Panc1 (cell line): ENCODE measurements at regions not wholly inside any gene's neighbourhood (a gene's known extent, or its start where the extent isn't known, plus 50 kb on each side); places are given as distances from the start of the nearest gene placed in this dataset.

Experiments
- ATAC-seq: fragments of 200-7000 bp; cut with Tn5 transposase; 2 replicates; pipeline ENCODE4 v1.9.1; 2020; ENCODE audit warnings: mild to moderate bottlenecking, moderate library complexity
- BruUV-seq: library from RNA; stranded (reverse); fragments of 400-500 nt; replicated peaks from 2 replicates; lab custom pipeline; 2021; lab: Mats Ljungman, UMichigan
- CTCF ChIA-PET: fragments of 300-600 bp; sonication (Branson Sonifier 250); formaldehyde crosslinking; loops from one replicate; lab custom pipeline; 2022; ENCODE audit warnings: antibody characterized with exemption; lab: Charles Lee
- POLR2A ChIA-PET: fragments of 300-600 bp; sonication (Branson Sonifier 250); formaldehyde crosslinking; loops from one replicate; lab custom pipeline; 2022; ENCODE audit warnings: antibody characterized with exemption; lab: Charles Lee
- DNase-seq: peaks from one replicate; pipeline ENCODE4 v3.0.0-alpha.2; 2010; ENCODE audit warnings: low read depth, low spot score
- H3K27ac ChIP-seq: 2 replicates; pipeline ENCODE4 v1.5.1; 2011; ENCODE audit warnings: mild to moderate bottlenecking, low read length, inconsistent platforms
- H3K27me3 ChIP-seq: fragments of 200-500 bp; sonication (Bioruptor generic); 2 replicates; pipeline ENCODE4 v1.6.0; 2014; ENCODE audit warnings: low read length, inconsistent platforms; ENCODE audit not compliant: control insufficient read depth, insufficient read depth
- H3K36me3 ChIP-seq: fragments of 200-500 bp; sonication (Bioruptor generic); 2 replicates; pipeline ENCODE4 v1.5.1; 2014; ENCODE audit warnings: inconsistent platforms, mild to moderate bottlenecking, low read length, moderate library complexity; ENCODE audit not compliant: control insufficient read depth, insufficient read depth
- H3K4me1 ChIP-seq: 2 replicates; pipeline ENCODE4 v1.5.1; 2011; ENCODE audit warnings: inconsistent platforms, mild to moderate bottlenecking, low read length, moderate library complexity; ENCODE audit not compliant: control insufficient read depth, insufficient read depth
- H3K4me3 ChIP-seq, 2 experiments: 2 replicates each; pipeline ENCODE4 v1.5.1; 2011 to 2012; ENCODE audit warnings: low read depth in 2 of 2, low read length in 2 of 2, mild to moderate bottlenecking in 2 of 2, inconsistent platforms in 1 of 2, moderate library complexity in 1 of 2
- H3K9me3 ChIP-seq: fragments of 200-500 bp; sonication (Bioruptor generic); 2 replicates; pipeline ENCODE4 v1.5.1; 2014; ENCODE audit warnings: low read depth, mild to moderate bottlenecking, inconsistent platforms, low read length, moderate library complexity; ENCODE audit not compliant: control insufficient read depth, insufficient read depth
- POLR2AphosphoS5 ChIP-seq: IDR thresholded peaks from 2 replicates; pipeline ENCODE4 v1.6.1; 2012; ENCODE audit warnings: mild to moderate bottlenecking, low read depth, low read length, moderate library complexity
- SIN3A ChIP-seq: IDR thresholded peaks from 2 replicates; pipeline ENCODE4 v1.6.1; 2012; ENCODE audit warnings: low read depth, mild to moderate bottlenecking, low read length, moderate library complexity, borderline replicate concordance; ENCODE audit not compliant: insufficient read depth
- TCF7L2 ChIP-seq: IDR thresholded peaks from 2 replicates; pipeline ENCODE4 v1.6.1; 2011; ENCODE audit warnings: mild to moderate bottlenecking, low read depth, low read length, inconsistent platforms
- in situ Hi-C: cut with HindIII; loops from 2 replicates; pipeline ENCODE4 v1.10.0; 2016; ENCODE audit warnings: low sequenced_read_pairs, low pct_unique_long_range_greater_than_20kb
- intact Hi-C: fragments of 100-400 bp; cut with micrococcal nuclease; formaldehyde crosslinking; loops from one replicate; pipeline ENCODE4 v1.10.0; 2022; ENCODE audit not compliant: unreplicated experiment
- TF ChIP-seq, protein P1 (sequence below): fragments of 450-650 bp; IDR thresholded peaks from 2 replicates; pipeline ENCODE4 v1.5.1; 2017; ENCODE audit warnings: mild to moderate bottlenecking
- TF ChIP-seq, protein P2 (sequence below), 2 experiments: IDR thresholded peaks; 2 replicates each; pipeline ENCODE4 v1.6.1; 2011 to 2012; ENCODE audit warnings: low read depth in 2 of 2, control low read depth in 1 of 2, low read length in 1 of 2, mild to moderate bottlenecking in 1 of 2, moderate library complexity in 1 of 2; ENCODE audit not compliant: insufficient read depth in 1 of 2

DNA sequence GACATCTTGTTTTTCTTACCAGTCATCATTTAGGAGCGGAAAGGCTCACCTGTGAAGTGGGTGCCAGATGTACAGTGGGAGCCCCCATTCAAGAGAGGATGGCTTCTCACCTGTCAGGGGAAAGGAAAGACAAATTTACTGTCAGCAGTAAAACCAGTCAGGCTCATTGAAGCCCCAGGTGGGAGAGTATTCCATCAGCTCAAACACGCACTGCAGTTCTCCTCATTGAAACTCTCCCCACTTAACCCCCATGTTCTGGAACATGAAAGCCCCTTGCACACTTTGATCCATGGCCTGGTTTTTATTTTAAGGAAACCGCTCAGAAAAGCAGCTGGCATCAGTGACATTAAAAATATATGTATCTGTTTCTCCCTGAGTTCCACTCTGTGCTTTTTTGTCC is 401.1 kb upstream of the ZNF507 start:
- no peak overlapping the region for H3K27ac ChIP-seq
- H3K36me3 ChIP-seq = no peaks in the 10 kb centered on the region
- in situ Hi-C loops (no loop called here), intact Hi-C loops (no loop called here)
- DNase-seq = no peak
- BruUV-seq = no TSS peak
- ChIA-PET CTCF (no interaction called here), POLR2A (no interaction called here)
- TF ChIP-seq POLR2AphosphoS5 (no peak), TCF7L2 (no peak), SIN3A (no peak)
- TF ChIP-seq, protein P1, sequence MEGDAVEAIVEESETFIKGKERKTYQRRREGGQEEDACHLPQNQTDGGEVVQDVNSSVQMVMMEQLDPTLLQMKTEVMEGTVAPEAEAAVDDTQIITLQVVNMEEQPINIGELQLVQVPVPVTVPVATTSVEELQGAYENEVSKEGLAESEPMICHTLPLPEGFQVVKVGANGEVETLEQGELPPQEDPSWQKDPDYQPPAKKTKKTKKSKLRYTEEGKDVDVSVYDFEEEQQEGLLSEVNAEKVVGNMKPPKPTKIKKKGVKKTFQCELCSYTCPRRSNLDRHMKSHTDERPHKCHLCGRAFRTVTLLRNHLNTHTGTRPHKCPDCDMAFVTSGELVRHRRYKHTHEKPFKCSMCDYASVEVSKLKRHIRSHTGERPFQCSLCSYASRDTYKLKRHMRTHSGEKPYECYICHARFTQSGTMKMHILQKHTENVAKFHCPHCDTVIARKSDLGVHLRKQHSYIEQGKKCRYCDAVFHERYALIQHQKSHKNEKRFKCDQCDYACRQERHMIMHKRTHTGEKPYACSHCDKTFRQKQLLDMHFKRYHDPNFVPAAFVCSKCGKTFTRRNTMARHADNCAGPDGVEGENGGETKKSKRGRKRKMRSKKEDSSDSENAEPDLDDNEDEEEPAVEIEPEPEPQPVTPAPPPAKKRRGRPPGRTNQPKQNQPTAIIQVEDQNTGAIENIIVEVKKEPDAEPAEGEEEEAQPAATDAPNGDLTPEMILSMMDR = no peak
- TF ChIP-seq, protein P2, sequence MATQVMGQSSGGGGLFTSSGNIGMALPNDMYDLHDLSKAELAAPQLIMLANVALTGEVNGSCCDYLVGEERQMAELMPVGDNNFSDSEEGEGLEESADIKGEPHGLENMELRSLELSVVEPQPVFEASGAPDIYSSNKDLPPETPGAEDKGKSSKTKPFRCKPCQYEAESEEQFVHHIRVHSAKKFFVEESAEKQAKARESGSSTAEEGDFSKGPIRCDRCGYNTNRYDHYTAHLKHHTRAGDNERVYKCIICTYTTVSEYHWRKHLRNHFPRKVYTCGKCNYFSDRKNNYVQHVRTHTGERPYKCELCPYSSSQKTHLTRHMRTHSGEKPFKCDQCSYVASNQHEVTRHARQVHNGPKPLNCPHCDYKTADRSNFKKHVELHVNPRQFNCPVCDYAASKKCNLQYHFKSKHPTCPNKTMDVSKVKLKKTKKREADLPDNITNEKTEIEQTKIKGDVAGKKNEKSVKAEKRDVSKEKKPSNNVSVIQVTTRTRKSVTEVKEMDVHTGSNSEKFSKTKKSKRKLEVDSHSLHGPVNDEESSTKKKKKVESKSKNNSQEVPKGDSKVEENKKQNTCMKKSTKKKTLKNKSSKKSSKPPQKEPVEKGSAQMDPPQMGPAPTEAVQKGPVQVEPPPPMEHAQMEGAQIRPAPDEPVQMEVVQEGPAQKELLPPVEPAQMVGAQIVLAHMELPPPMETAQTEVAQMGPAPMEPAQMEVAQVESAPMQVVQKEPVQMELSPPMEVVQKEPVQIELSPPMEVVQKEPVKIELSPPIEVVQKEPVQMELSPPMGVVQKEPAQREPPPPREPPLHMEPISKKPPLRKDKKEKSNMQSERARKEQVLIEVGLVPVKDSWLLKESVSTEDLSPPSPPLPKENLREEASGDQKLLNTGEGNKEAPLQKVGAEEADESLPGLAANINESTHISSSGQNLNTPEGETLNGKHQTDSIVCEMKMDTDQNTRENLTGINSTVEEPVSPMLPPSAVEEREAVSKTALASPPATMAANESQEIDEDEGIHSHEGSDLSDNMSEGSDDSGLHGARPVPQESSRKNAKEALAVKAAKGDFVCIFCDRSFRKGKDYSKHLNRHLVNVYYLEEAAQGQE (IDR thresholded peaks at IDR 0.05; ENCODE audit: insufficient read depth in 1 of 2, low read depth in 2 of 2, low read length in 1 of 2) = no peak
- H3K9me3 ChIP-seq = no peaks in the 10 kb centered on the region
- no peak for ATAC-seq
- H3K4me1 ChIP-seq = no peaks in the 10 kb centered on the region
- H3K27me3 ChIP-seq = peaks cover 10% of the 10 kb centered on the region
- H3K4me3 ChIP-seq = no peak overlapping the region

DNA sequence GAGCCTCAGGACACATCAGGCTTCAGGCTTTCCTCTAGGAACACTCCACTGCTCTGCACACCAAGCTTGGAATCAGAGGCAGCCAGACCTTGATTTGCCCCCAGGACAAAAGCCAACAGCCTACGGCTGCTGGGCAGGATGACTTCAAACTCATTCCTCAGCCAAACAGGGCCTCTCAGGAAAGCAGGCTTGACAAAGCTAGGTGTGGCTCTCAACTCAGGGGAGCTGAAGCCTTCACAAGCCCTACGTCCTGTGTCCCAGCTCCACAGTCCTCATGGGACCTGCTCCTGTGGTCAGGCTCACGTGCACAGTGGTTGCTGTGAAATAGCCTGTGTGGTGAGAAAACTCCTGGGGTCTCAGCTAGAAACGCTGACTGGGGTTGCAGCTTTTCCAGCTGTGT is 398.9 kb upstream of the ZNF507 start:
- Histone ChIP-seq H3K4me3 (no peak overlapping the region), H3K4me1 (no peaks in the 10 kb centered on the region), H3K9me3 (no peaks in the 10 kb centered on the region), H3K27ac (no peak overlapping the region), H3K27me3 (peaks cover 10% of the 10 kb centered on the region), H3K36me3 (no peaks in the 10 kb centered on the region)
- POLR2A ChIA-PET = no interaction called here
- DNase-seq = no peak
- ATAC-seq = no peak
- no TSS peak for BruUV-seq
- in situ Hi-C loops (no loop called here), intact Hi-C loops (no loop called here)
- CTCF ChIA-PET = no interaction called here
- TF ChIP-seq TCF7L2 (no peak), SIN3A (no peak), POLR2AphosphoS5 (no peak)
- TF ChIP-seq, protein P1 = no peak
- TF ChIP-seq, protein P2 (IDR thresholded peaks at IDR 0.05; ENCODE audit: insufficient read depth in 1 of 2, low read depth in 2 of 2, low read length in 1 of 2) = no peak
